ENCODE measurements at regions not wholly inside any gene's neighbourhood (a gene's known extent, or its start where the extent isn't known, plus 50 kb on each side); places are given as distances from the start of the nearest gene placed in this dataset.

DNA sequence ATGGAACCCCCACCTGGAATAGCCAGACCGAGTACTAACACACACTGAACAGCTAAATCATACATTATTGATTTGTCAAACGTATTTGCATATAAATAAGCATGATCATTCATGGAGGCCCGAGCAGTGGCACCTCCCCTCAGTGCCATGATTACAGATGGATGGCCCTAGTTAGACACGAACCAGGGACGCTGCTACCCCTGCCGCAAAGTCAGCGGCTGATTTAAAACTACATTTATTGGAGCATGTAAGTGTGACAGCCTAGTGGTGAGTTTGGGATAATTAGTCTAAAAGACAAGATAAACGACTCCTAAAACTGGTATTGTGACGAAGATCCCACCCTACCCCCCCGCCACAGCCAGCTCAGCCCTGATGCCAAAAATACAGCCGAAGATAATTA is 159.1 kb upstream of the MAFB start:
- Histone ChIP-seq H3K9me3 (no peaks in the 10 kb centered on the region), H3K36me3 (no peaks in the 10 kb centered on the region), H3K27ac (no peak overlapping the region), H3K27me3 (no peaks in the 10 kb centered on the region), H3K4me3 (no peak overlapping the region), H3K4me1 (no peaks in the 10 kb centered on the region)
- TF ChIP-seq, protein P1, sequence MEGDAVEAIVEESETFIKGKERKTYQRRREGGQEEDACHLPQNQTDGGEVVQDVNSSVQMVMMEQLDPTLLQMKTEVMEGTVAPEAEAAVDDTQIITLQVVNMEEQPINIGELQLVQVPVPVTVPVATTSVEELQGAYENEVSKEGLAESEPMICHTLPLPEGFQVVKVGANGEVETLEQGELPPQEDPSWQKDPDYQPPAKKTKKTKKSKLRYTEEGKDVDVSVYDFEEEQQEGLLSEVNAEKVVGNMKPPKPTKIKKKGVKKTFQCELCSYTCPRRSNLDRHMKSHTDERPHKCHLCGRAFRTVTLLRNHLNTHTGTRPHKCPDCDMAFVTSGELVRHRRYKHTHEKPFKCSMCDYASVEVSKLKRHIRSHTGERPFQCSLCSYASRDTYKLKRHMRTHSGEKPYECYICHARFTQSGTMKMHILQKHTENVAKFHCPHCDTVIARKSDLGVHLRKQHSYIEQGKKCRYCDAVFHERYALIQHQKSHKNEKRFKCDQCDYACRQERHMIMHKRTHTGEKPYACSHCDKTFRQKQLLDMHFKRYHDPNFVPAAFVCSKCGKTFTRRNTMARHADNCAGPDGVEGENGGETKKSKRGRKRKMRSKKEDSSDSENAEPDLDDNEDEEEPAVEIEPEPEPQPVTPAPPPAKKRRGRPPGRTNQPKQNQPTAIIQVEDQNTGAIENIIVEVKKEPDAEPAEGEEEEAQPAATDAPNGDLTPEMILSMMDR (IDR thresholded peaks at IDR 0.05) = no peak
- no peak for DNase-seq (ENCODE audit: low spot score)

DNA sequence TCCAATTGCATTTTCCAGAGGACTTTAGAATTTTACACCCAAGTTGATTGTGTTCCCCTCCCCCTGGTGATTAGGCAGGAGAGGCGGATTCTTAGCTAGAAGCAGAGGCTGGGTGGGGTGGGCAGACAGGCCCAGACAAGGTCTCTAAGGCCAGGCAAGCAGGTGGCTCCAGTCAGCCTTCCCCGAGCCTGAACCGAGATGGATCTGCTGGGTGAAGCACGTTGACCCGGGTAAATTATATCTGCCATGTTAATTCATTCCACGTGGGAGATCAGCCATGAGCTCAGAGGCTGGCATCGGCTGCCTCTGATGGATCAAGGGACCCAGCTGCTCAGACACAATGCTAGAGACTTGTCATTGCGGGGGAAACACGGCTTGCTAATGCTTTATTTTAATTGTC is 159.5 kb upstream of the MAFB start:
- H3K4me1 ChIP-seq = no peaks in the 10 kb centered on the region
- H3K9me3 ChIP-seq = no peaks in the 10 kb centered on the region
- H3K27me3 ChIP-seq = no peaks in the 10 kb centered on the region
- H3K36me3 ChIP-seq = no peaks in the 10 kb centered on the region
- H3K4me3 ChIP-seq = no peak overlapping the region
- H3K27ac ChIP-seq = no peak overlapping the region
- TF ChIP-seq, protein P1 (IDR thresholded peaks at IDR 0.05) = no peak
- DNase-seq (ENCODE audit: low spot score) = no peak

DNA sequence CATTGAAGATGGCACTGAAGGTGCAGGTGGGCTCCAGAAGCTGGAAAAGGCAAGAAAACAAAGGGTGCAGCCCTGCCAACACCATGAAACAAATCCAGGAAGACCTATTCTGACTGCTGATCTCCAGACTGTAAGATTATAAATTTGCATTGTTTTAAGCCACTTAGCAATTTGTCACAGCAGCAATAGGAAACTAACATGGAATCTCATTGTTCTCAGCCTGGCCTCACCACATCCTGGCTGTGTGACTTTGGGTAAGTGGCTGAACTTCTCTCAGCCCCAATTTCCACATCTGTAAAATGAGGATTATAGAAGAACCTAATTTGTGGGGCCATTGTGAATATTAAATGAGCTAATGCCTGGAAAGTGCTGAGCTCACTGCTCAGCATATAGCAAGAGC is 160.4 kb upstream of the MAFB start:
- H3K4me1 ChIP-seq = no peaks in the 10 kb centered on the region
- no peak overlapping the region for H3K4me3 ChIP-seq
- H3K9me3 ChIP-seq = no peaks in the 10 kb centered on the region
- no peaks in the 10 kb centered on the region for H3K27me3 ChIP-seq
- TF ChIP-seq, protein P1 (IDR thresholded peaks at IDR 0.05) = no peak
- H3K27ac ChIP-seq = no peak overlapping the region
- H3K36me3 ChIP-seq = no peaks in the 10 kb centered on the region
- DNase-seq (ENCODE audit: low spot score) = no peak

DNA sequence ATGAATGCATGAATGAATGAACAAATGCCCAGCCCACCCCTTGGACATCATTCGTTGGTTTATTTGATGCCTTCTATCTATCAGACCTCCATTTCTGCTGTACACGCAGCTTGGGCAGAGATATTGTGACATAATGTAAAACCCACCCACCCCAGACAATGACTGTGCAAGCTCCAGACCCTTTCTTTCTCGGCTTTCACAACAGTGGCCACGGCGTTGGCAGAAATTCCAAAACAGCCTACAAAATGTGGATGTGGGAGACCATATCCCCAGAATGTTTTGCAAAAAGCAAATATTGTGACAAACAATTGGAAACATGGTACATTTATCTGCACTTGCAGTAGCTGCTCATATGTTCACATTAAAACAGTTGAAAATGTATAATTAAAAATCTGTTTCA is 162.0 kb upstream of the MAFB start:
- TF ChIP-seq, protein P1 (IDR thresholded peaks at IDR 0.05) = no peak
- H3K9me3 ChIP-seq = no peaks in the 10 kb centered on the region
- DNase-seq (ENCODE audit: low spot score) = no peak
- no peaks in the 10 kb centered on the region for H3K36me3 ChIP-seq
- no peak overlapping the region for H3K4me3 ChIP-seq
- H3K27ac ChIP-seq = no peak overlapping the region
- no peaks in the 10 kb centered on the region for H3K4me1 ChIP-seq
- no peaks in the 10 kb centered on the region for H3K27me3 ChIP-seq

DNA sequence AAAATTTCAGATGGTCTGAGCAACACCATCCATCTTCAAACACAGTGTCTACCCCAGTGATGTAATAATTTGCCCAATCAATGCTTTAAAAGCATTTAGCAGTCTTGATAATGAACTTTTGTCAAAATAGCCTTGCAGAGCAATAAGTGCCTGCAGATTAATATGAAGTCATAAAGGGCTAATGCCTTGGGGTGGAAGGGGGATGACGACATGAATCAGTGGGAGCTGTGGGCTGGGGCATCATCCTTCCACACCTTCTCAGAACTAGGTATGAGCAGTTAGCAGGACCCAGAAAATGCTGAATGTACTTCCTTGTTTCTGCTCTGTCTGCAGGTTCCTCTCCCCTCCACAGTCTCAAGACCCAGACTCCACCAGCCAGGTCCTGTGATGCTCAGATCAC is 166.2 kb upstream of the MAFB start:
- no peak for DNase-seq (ENCODE audit: low spot score)
- no peak overlapping the region for H3K4me3 ChIP-seq
- H3K27ac ChIP-seq = no peak overlapping the region
- no peaks in the 10 kb centered on the region for H3K4me1 ChIP-seq
- H3K27me3 ChIP-seq = no peaks in the 10 kb centered on the region
- no peaks in the 10 kb centered on the region for H3K9me3 ChIP-seq
- TF ChIP-seq, protein P1 (IDR thresholded peaks at IDR 0.05) = no peak
- H3K36me3 ChIP-seq = no peaks in the 10 kb centered on the region

DNA sequence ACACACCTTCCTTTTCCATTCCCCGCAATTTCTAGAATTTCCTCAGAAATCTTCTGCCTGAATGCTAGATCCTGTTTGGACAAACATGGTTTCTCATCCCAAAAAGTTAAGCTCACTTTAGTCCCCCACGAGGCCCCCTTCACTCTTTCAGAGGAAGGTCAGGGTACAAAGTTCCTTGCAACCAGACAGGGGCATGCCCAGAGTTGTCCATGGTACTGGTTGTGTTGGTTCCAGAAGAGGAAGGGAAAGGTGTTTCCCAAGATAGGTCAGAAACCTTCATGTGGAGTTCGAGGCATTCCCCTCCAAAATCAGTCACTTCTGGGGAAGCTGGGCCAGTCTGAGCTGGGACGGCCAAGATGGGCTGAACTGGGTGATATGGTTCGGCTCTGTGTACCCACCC is 167.6 kb upstream of the MAFB start:
- no peaks in the 10 kb centered on the region for H3K4me1 ChIP-seq
- no peaks in the 10 kb centered on the region for H3K36me3 ChIP-seq
- H3K4me3 ChIP-seq = no peak overlapping the region
- H3K27ac ChIP-seq = no peak overlapping the region
- H3K27me3 ChIP-seq = no peaks in the 10 kb centered on the region
- TF ChIP-seq, protein P1 (IDR thresholded peaks at IDR 0.05) = no peak
- no peak for DNase-seq (ENCODE audit: low spot score)
- H3K9me3 ChIP-seq = no peaks in the 10 kb centered on the region

Measured in right atrium auricular region (tissue), 2 donors.